Activated CD4-positive, alpha-beta T cell treated with anti-CD3 and anti-CD28 coated beads, Interleukin-2, Interleukin-4, amounts not matched to agents 100 ng/mL and 50 ng/mL, durations not matched to agents 16 hours and 8 hours (primary cell): ENCODE measurements at regions not wholly inside any gene's neighbourhood (a gene's known extent, or its start where the extent isn't known, plus 50 kb on each side); places are given as distances from the start of the nearest gene placed in this dataset.

Experiments
- DNase-seq: peaks from one replicate; pipeline ENCODE4 v3.0.0-alpha.2; 2020; ENCODE audit warnings: low spot score

DNA sequence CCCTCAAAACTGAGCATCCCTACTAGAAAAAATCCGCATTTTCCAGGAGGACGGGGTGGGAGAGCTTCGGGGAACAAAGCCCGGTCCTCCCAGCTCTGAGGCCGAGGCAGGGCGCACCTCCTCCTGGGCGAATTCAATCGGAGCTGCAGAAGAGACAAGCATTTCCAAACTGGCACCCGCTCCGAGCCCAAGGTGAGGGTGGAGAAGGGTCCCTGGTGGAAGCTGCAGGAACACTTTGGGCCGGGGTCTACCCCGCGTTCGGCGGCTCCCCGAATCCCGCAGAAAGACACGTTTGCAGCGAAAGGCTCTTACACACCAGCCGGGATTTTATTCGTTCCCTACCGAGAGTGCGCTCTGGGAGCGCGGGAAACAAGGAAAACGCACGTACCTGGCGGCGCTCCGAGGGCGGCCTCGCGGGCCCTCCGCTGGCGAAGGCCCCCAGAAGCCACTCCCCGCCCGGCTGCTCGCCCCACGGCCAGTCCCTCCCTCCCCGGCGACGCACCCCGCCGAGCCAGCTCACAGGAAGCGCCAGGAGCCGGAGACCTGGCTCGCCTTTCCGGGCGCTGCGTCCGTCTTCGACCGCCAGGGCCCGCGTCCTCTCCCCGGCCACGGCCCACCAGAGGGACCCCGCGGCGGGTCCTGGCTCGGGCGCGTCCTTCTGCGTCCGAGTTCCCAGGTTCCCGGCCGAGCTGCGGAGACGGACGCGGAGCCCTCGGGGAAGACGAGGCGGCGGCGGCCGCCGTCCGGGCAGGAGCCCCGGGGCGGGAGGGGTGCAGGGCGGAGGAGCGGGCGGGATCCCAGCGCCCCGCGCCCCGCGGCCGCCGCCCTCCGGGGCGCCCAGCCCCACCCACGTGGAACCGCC is 49.8 kb upstream of the BAHCC1 start:
- DNase-seq = peak; percentile 42
